HCEC 1CT (cell line): ENCODE measurements at regions not wholly inside any gene's neighbourhood (a gene's known extent, or its start where the extent isn't known, plus 50 kb on each side); places are given as distances from the start of the nearest gene placed in this dataset.

Experiments used
- DNase-seq: peaks from one replicate; pipeline ENCODE4 v3.0.0-alpha.2; 2017

- DNase-seq = no peak
Observed at GRCh38 chr13:48181482-48182145, 51.4 kb upstream of the ITM2B start.

GRCh38 chr13:48178126-48178525 lies 54.9 kb upstream of the ITM2B start:
- DNase-seq = no peak

GRCh38 chr13:48176781-48177180 lies 56.2 kb upstream of the ITM2B start:
- no peak for DNase-seq

GRCh38 chr13:48175185-48175584 lies 57.8 kb upstream of the ITM2B start:
- DNase-seq = no peak

GRCh38 chr13:48167866-48168265 lies 65.1 kb upstream of the ITM2B start:
- DNase-seq = no peak

GRCh38 chr13:48165727-48166126 lies 67.3 kb upstream of the ITM2B start:
- DNase-seq = no peak

- DNase-seq = no peak
Observed at GRCh38 chr13:48165063-48165462, 67.9 kb upstream of the ITM2B start.

- DNase-seq = no peak
Observed at GRCh38 chr13:48163061-48163460, 68.2 kb upstream of the MED4 start.

- DNase-seq = no peak
Observed at GRCh38 chr13:48162217-48162616, 67.3 kb upstream of the MED4 start.

GRCh38 chr13:48161530-48162179 lies 66.8 kb upstream of the MED4 start:
- no peak for DNase-seq

- peak; percentile 28 for DNase-seq
Observed at GRCh38 chr13:48160606-48161278, 65.8 kb upstream of the MED4 start.

GRCh38 chr13:48159826-48160225 lies 64.9 kb upstream of the MED4 start:
- no peak for DNase-seq

- DNase-seq = no peak
Observed at GRCh38 chr13:48159401-48159800, 64.5 kb upstream of the MED4 start.

- DNase-seq = no peak
Observed at GRCh38 chr13:48158915-48159314, 64.0 kb upstream of the MED4 start.

- no peak for DNase-seq
Observed at GRCh38 chr13:48158290-48158689, 63.4 kb upstream of the MED4 start.

GRCh38 chr13:48156466-48156865 lies 61.6 kb upstream of the MED4 start:
- no peak for DNase-seq

GRCh38 chr13:48155848-48156247 lies 60.9 kb upstream of the MED4 start:
- peak; percentile 75 for DNase-seq

- no peak for DNase-seq
Observed at GRCh38 chr13:48154671-48155070, 59.8 kb upstream of the MED4 start.

GRCh38 chr13:48153186-48153585 lies 58.3 kb upstream of the MED4 start:
- DNase-seq = no peak

GRCh38 chr13:48151363-48152161 lies 56.7 kb upstream of the MED4 start:
- no peak for DNase-seq

- DNase-seq = no peak
Observed at GRCh38 chr13:48148454-48148853, 53.5 kb upstream of the MED4 start.

GRCh38 chr13:48146636-48147035 lies 51.7 kb upstream of the MED4 start:
- no peak for DNase-seq

- DNase-seq = no peak
Observed at GRCh38 chr13:48146122-48146521, 51.2 kb upstream of the MED4 start.
